HUES64 (cell line): ENCODE measurements at regions not wholly inside any gene's neighbourhood (a gene's known extent, or its start where the extent isn't known, plus 50 kb on each side); places are given as distances from the start of the nearest gene placed in this dataset.
A peak's percentile ranks its signal among the peaks of the same experiment; 100 is the strongest.

Experiments used
- H3K27ac ChIP-seq: 2 replicates; pipeline ENCODE4 v1.7.0; 2013; ENCODE audit warnings: low read depth, low read length, inconsistent platforms
- H3K27me3 ChIP-seq: 2 replicates; pipeline ENCODE4 v1.6.1; 2013; ENCODE audit warnings: mild to moderate bottlenecking, low read length; ENCODE audit not compliant: insufficient read depth
- H3K36me3 ChIP-seq: 2 replicates; pipeline ENCODE4 v1.6.1; 2013; ENCODE audit warnings: mild to moderate bottlenecking, low read length; ENCODE audit not compliant: insufficient read depth
- H3K4me1 ChIP-seq: 2 replicates; pipeline ENCODE4 v1.6.1; 2013; ENCODE audit warnings: mild to moderate bottlenecking, low read length, moderate library complexity; ENCODE audit not compliant: insufficient read depth
- H3K4me3 ChIP-seq: 2 replicates; pipeline ENCODE4 v1.5.1; 2013; ENCODE audit warnings: mild to moderate bottlenecking, low read length, moderate library complexity
- H3K9ac ChIP-seq: 2 replicates; pipeline ENCODE4 v1.6.1; 2013; ENCODE audit warnings: mild to moderate bottlenecking, low read depth, low read length
- H3K9me3 ChIP-seq: 2 replicates; pipeline ENCODE4 v1.6.1; 2013; ENCODE audit warnings: low read depth, low read length; ENCODE audit not compliant: insufficient read depth
- WGBS: fragments of 150-250, 120-280 bp; methylation state at CpG from one replicate; pipeline ENCODE4 v1.1.7; 2013; ENCODE audit warnings: missing lambda C conversion rate; 5-methylcytosine and 5-hydroxymethylcytosine counted together

- Histone ChIP-seq H3K9ac (no peak overlapping the region), H3K36me3 (no peaks in the 10 kb centered on the region), H3K9me3 (no peaks in the 10 kb centered on the region), H3K27ac (no peak overlapping the region), H3K4me3 (no peak overlapping the region), H3K27me3 (no peaks in the 10 kb centered on the region), H3K4me1 (peaks cover 13% of the 10 kb centered on the region)
- 86% methylated on average over 2 of the region's 2 CpGs for WGBS
Observed at GRCh38 chr15:38699633-38700230, 135.1 kb upstream of the RASGRP1 start.

- H3K9ac ChIP-seq = no peak overlapping the region
- peaks cover 26% of the 10 kb centered on the region for H3K4me1 ChIP-seq
- no peaks in the 10 kb centered on the region for H3K27me3 ChIP-seq
- no peak overlapping the region for H3K27ac ChIP-seq
- 100% methylated on average over 2 of the region's 5 CpGs for WGBS
- no peaks in the 10 kb centered on the region for H3K9me3 ChIP-seq
- H3K36me3 ChIP-seq = no peaks in the 10 kb centered on the region
- H3K4me3 ChIP-seq = no peak overlapping the region
Observed at GRCh38 chr15:38701149-38701548, 136.5 kb upstream of the RASGRP1 start.

DNA sequence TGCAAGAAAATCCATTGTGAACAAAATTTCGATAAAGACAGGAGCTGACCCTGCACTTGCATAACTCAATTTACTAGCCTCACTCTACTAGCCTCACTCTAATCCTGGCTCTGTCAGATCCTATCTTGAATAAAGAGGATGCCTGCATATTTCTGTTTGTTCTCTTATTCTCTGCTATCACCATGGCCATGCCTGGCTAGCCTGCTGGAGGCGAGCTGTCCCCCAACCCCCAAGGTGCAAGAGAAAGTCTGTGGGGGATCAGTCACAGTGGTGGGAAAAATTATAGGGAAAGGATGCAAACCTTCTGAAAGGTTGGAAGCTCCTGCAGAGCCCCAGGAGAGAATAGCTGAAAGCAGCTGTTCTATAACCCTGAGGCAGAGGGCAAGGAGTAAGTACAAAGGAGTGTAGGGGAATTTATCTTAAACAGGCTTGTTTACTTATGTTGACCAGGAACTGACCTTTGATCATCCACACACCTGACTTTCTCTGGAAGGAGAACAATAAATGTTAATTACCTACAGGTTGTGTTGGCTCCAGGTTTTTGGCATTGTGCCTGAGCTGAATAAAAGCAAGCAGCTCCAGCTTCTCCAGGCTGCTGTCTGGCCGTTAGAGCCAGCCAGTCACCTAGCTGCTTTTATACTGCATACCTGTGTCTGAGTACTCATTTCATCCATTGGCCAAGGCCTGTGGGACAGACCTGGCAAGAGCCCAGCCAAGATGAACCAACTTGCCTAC, 137.7 kb upstream of the RASGRP1 start:
- Histone ChIP-seq H3K9me3 (no peaks in the 10 kb centered on the region), H3K27ac (no peak overlapping the region; the same call in 1 of the 2 replicates), H3K4me1 (peaks cover 29% of the 10 kb centered on the region), H3K27me3 (no peaks in the 10 kb centered on the region), H3K9ac (no peak overlapping the region), H3K4me3 (no peak overlapping the region), H3K36me3 (no peaks in the 10 kb centered on the region)
- WGBS = 71% methylated on average over 3 of the region's 3 CpGs

- no peaks in the 10 kb centered on the region for H3K27me3 ChIP-seq
- H3K27ac ChIP-seq = no peak overlapping the region
- no peaks in the 10 kb centered on the region for H3K36me3 ChIP-seq
- H3K9ac ChIP-seq = no peak overlapping the region
- 76% methylated on average over 11 of the region's 11 CpGs for WGBS
- H3K4me3 ChIP-seq = no peak overlapping the region
- peaks cover 45% of the 10 kb centered on the region for H3K4me1 ChIP-seq
- no peaks in the 10 kb centered on the region for H3K9me3 ChIP-seq
Observed at GRCh38 chr15:38705436-38706219, 141.0 kb upstream of the RASGRP1 start.

DNA sequence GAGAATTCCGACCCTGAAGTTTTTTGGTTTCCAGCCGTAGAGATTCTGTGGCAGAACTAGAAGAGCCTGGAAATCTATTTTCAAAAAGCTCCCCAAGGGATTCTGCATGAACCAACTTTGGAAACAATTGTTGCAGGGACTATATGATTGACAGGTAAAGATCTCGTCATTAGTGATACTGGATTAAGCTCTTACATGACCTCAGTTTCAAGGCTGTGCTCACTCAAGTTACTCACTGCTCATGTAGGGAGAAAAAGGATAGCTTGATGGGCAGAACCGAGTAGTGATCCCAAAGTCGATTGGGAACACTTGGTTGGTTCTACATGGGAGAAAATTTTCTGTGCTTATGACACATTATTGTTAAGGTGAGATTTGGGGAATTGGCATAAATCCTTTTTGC, 142.3 kb upstream of the RASGRP1 start:
- Histone ChIP-seq H3K9ac (no peak overlapping the region), H3K36me3 (no peaks in the 10 kb centered on the region), H3K4me1 (peaks cover 42% of the 10 kb centered on the region), H3K4me3 (no peak overlapping the region), H3K9me3 (no peaks in the 10 kb centered on the region), H3K27me3 (no peaks in the 10 kb centered on the region), H3K27ac (no peak overlapping the region)
- WGBS = 89% methylated on average over 5 of the region's 5 CpGs

DNA sequence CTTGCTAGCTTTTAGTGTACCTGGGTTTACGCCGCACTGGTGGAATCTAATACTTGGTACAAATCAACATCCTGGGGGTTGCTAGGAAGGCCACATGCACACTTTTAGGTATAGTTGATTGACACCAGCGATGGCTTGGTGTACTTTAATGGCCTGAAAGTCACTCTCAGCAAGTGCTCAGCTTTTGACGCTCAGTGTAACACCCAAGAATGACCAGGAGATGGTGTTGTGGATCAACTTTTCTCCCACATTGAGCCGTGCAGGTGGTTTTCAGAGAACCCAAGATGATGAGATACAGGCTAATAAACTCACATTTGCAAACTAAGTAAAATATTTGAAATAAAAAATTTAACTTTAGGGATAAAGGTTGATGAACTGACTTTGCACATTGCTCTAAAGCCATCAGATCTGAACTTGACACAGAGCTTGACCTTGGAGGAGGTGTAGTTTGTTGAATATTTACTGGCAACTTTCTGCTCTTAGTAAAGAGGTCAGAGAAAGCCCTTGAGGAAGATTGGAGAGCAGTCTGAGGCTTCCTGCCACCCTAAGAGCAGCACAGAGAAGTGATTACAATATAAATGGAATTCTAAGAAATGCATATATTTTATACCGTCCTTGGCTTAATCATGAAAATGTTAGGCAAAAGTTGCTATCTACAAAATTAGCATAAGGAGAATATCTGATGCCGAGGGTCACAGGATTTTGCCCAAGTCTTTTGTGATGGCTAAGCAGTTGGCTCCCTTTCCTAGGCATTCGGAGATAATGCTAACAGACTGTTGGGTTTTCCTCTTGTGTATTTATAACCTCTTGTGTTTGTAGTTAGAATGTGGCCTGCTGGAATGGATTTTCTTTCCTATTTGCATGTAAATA, 143.4 kb upstream of the RASGRP1 start:
- Histone ChIP-seq H3K9ac (no peak overlapping the region), H3K9me3 (no peaks in the 10 kb centered on the region), H3K36me3 (no peaks in the 10 kb centered on the region), H3K27me3 (no peaks in the 10 kb centered on the region), H3K4me3 (peak overlapping the region; percentile 21; the same call in 1 of the 2 replicates), H3K27ac (peak overlapping the region; percentile 8; the same call in 1 of the 2 replicates), H3K4me1 (peaks cover 32% of the 10 kb centered on the region)
- 41% methylated on average over 7 of the region's 8 CpGs for WGBS

DNA sequence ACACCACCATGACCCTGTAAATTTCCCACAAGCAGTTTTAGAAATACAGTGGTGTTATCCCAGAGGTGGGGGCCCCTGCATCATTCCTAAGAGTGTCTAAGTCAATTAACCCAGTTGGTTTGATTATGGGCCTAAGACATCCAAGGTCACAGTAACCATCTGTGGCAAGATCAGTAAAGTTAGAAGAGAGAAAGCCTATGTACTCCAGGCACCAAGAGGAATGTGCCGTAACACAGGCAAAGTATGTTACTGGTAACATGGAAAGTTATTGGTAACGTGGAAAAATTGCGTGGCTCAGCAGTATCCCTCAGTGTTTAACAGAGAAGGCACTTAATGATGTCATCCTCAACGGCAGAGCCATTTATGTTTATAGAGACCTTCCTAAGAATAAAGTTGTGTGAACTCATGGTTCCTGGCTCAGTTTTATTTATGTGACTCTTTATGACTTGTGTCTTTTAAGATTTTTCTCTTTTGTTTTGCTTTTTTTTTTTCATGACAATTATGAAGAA, 144.1 kb upstream of the RASGRP1 start:
- no peaks in the 10 kb centered on the region for H3K36me3 ChIP-seq
- no peaks in the 10 kb centered on the region for H3K9me3 ChIP-seq
- no peaks in the 10 kb centered on the region for H3K27me3 ChIP-seq
- peaks cover 32% of the 10 kb centered on the region for H3K4me1 ChIP-seq
- no peak overlapping the region for H3K4me3 ChIP-seq
- H3K27ac ChIP-seq = peak overlapping the region; percentile 8; the same call in 1 of the 2 replicates
- 89% methylated on average over 4 of the region's 4 CpGs for WGBS
- H3K9ac ChIP-seq = no peak overlapping the region

- no peaks in the 10 kb centered on the region for H3K9me3 ChIP-seq
- H3K4me3 ChIP-seq = no peak overlapping the region
- no peak overlapping the region for H3K9ac ChIP-seq
- H3K27me3 ChIP-seq = no peaks in the 10 kb centered on the region
- no peak overlapping the region for H3K27ac ChIP-seq
- H3K36me3 ChIP-seq = no peaks in the 10 kb centered on the region
- H3K4me1 ChIP-seq = peaks cover 32% of the 10 kb centered on the region
- 83% methylated on average over 2 of the region's 2 CpGs for WGBS
Observed at GRCh38 chr15:38709196-38709595, 144.6 kb upstream of the RASGRP1 start.

- WGBS = 69% methylated on average over 4 of the region's 4 CpGs
- no peaks in the 10 kb centered on the region for H3K27me3 ChIP-seq
- no peak overlapping the region for H3K27ac ChIP-seq
- no peaks in the 10 kb centered on the region for H3K36me3 ChIP-seq
- no peak overlapping the region for H3K4me3 ChIP-seq
- peaks cover 1% of the 10 kb centered on the region; the same call in 1 of the 2 replicates for H3K4me1 ChIP-seq
- H3K9me3 ChIP-seq = no peaks in the 10 kb centered on the region
- H3K9ac ChIP-seq = no peak overlapping the region
Observed at GRCh38 chr15:38714309-38715072, 149.9 kb upstream of the RASGRP1 start.

DNA sequence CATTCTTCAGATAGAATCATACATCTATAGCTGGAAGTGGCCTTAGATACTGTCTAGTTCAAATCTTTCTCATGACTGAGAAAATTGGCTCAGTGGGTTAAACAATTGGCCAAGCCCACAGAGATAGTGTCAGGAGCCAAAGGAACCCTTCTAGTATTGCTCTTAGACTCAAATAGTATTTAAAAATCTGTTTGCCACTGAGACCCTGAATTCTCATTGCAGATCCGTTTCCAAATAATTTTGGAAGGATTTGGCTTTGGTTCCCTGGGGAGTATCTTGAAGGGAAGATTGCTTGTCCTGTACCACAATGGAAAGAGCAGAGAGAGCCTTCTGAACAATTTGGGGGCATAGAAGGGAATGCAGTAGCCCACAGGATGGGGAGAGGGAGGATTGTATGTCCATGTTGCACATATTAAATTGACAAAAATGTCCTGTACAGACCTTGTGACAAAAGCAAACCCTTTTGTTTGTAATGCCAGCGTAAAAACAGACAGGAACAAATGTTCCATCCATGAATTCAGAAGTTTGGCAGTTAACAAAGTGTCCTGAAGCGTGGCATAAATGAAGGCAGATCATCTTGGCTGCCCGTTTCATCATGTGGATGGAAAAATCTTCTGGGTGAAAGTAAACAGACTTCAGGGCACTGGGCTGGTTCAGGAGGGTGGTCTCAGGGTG, 156.4 kb upstream of the RASGRP1 start:
- WGBS = 90% methylated on average over 4 of the region's 4 CpGs
- Histone ChIP-seq H3K9me3 (no peaks in the 10 kb centered on the region), H3K36me3 (no peaks in the 10 kb centered on the region), H3K4me1 (no peaks in the 10 kb centered on the region), H3K9ac (no peak overlapping the region), H3K4me3 (no peak overlapping the region), H3K27me3 (no peaks in the 10 kb centered on the region), H3K27ac (no peak overlapping the region)
